H1 (cell line): ENCODE measurements at regions not wholly inside any gene's neighbourhood (a gene's known extent, or its start where the extent isn't known, plus 50 kb on each side); places are given as distances from the start of the nearest gene placed in this dataset.

Experiments
- CTCF ChIA-PET: fragments of 300-600 bp; sonication (Branson Sonifier 250); formaldehyde crosslinking; loops from one replicate; lab custom pipeline; 2021; ENCODE audit not compliant: partially characterized antibody; lab: Charles Lee
- POLR2A ChIA-PET: fragments of 300-600 bp; sonication (Branson Sonifier 250); formaldehyde crosslinking; loops from one replicate; lab custom pipeline; 2021; ENCODE audit warnings: inconsistent platforms; ENCODE audit not compliant: partially characterized antibody; lab: Charles Lee
- DNase-seq, 2 experiments: peaks; one replicate each; pipeline versions ENCODE4 v3.0.0 to v3.0.0-alpha.2; 2010 to 2022; ENCODE audit warnings: low spot score in 2 of 2, low read depth in 1 of 2, mixed read lengths in 1 of 2
- FAIRE-seq: peaks from 2 replicates; lab custom pipeline; 2011; peaks lifted over from hg19 to GRCh38; lab: Jason Lieb, UNC
- H2AFZ ChIP-seq: 2 replicates; pipeline ENCODE4 v1.8.1; 2012; ENCODE audit warnings: low read length, inconsistent platforms
- H2AK5ac ChIP-seq: 2 replicates; pipeline ENCODE4 v1.6.1; 2013; ENCODE audit warnings: low read depth, low read length
- H2BK120ac ChIP-seq: replicated peaks from 2 replicates; pipeline ENCODE3; 2013; ENCODE audit warnings: low read depth, low read length, inconsistent platforms
- H2BK12ac ChIP-seq: 2 replicates; pipeline ENCODE4 v1.6.1; 2013; ENCODE audit warnings: low read depth, low read length
- H2BK15ac ChIP-seq: 2 replicates; pipeline ENCODE4 v1.6.1; 2013; ENCODE audit warnings: low read length
- H2BK20ac ChIP-seq: 2 replicates; pipeline ENCODE4 v1.6.1; 2013; ENCODE audit warnings: low read length
- H2BK5ac ChIP-seq: 2 replicates; pipeline ENCODE4 v1.6.1; 2013; ENCODE audit warnings: low read depth, low read length
- H3K14ac ChIP-seq: 2 replicates; pipeline ENCODE4 v1.6.1; 2013; ENCODE audit warnings: inconsistent platforms; ENCODE audit not compliant: insufficient read length
- H3K18ac ChIP-seq: 2 replicates; pipeline ENCODE4 v1.6.1; 2013; ENCODE audit warnings: low read length; ENCODE audit errors: extremely low read depth
- H3K23ac ChIP-seq: 2 replicates; pipeline ENCODE4 v1.6.1; 2013; ENCODE audit warnings: inconsistent platforms; ENCODE audit not compliant: insufficient read length
- H3K23me2 ChIP-seq: 2 replicates; pipeline ENCODE4 v1.6.1; 2013; ENCODE audit warnings: low read depth, low read length
- H3K27ac ChIP-seq: 2 replicates; pipeline ENCODE4 v1.6.1; 2011; ENCODE audit warnings: low read depth, low read length, inconsistent platforms
- H3K27me3 ChIP-seq, 4 experiments: replicated peaks in 1 of 4; 1 replicate in 1 of 4; 2 replicates in 3 of 4; pipeline versions ENCODE4 v1.6.1 to v1.8.1; 2011 to 2013; ENCODE audit warnings: low read length in 3 of 4, mild to moderate bottlenecking in 3 of 4, inconsistent platforms in 2 of 4, mixed read lengths in 2 of 4, moderate library complexity in 1 of 4; ENCODE audit not compliant: control insufficient read depth in 3 of 4, insufficient read depth in 3 of 4; ENCODE audit errors: extremely low read depth in 1 of 4
- H3K36me3 ChIP-seq, 4 experiments: 2 replicates each; pipeline versions ENCODE4 v1.6.1 to v1.8.1; 2011 to 2013; ENCODE audit warnings: mild to moderate bottlenecking in 4 of 4, low read length in 3 of 4, moderate library complexity in 2 of 4, control low read depth in 1 of 4, inconsistent platforms in 1 of 4; ENCODE audit not compliant: insufficient read depth in 4 of 4, control insufficient read depth in 2 of 4
- H3K4ac ChIP-seq: replicated peaks from 2 replicates; pipeline ENCODE3; 2013; ENCODE audit warnings: low read length, low read depth, mixed read lengths, inconsistent platforms; ENCODE audit not compliant: insufficient read length
- H3K4me1 ChIP-seq, 4 experiments: replicated peaks in 1 of 4; 1 replicate in 1 of 4; 2 replicates in 3 of 4; pipeline versions ENCODE4 v1.6.1 to v1.8.1; 2011 to 2013; ENCODE audit warnings: low read length in 3 of 4, inconsistent platforms in 2 of 4, mixed read lengths in 1 of 4; ENCODE audit not compliant: insufficient read depth in 4 of 4, control insufficient read depth in 3 of 4
- H3K4me2 ChIP-seq, 2 experiments: 2 replicates each; pipeline versions ENCODE4 v1.6.1 to v1.8.1; 2011 to 2013; ENCODE audit warnings: low read depth in 2 of 2, low read length in 2 of 2, control low read depth in 1 of 2, inconsistent platforms in 1 of 2, mild to moderate bottlenecking in 1 of 2; ENCODE audit not compliant: insufficient read depth in 1 of 2
- H3K4me3 ChIP-seq, 4 experiments: fragments of 200-600, 300-600 bp in 1 of 4; sonication (generic), shearing (Covaris generic), sonication (Bioruptor Twin) in 1 of 4; 2 replicates each; pipeline versions ENCODE4 v1.5.1 to v1.8.1; 2011 to 2016; ENCODE audit warnings: low read length in 4 of 4, low read depth in 3 of 4, control low read depth in 2 of 4, inconsistent platforms in 2 of 4, mild to moderate bottlenecking in 2 of 4, mixed read lengths in 1 of 4, moderate library complexity in 1 of 4; ENCODE audit not compliant: insufficient read depth in 2 of 4; ENCODE audit errors: extremely low read depth in 1 of 4
- H3K56ac ChIP-seq: replicated peaks from 2 replicates; pipeline ENCODE3; 2013; ENCODE audit warnings: low read depth, mild to moderate bottlenecking, mixed read lengths, low read length, inconsistent platforms; ENCODE audit not compliant: insufficient read length
- H3K79me1 ChIP-seq: 2 replicates; pipeline ENCODE4 v1.6.1; 2013; ENCODE audit warnings: low read depth, low read length, control low read depth
- H3K79me2 ChIP-seq, 2 experiments: 2 replicates each; pipeline versions ENCODE4 v1.6.1 to v1.8.1; 2012 to 2013; ENCODE audit warnings: low read length in 2 of 2, mild to moderate bottlenecking in 2 of 2, inconsistent platforms in 1 of 2; ENCODE audit not compliant: insufficient read depth in 2 of 2, control insufficient read depth in 1 of 2
- H3K9ac ChIP-seq, 4 experiments: replicated peaks in 1 of 4; 1 replicate in 1 of 4; 2 replicates in 3 of 4; pipeline versions ENCODE4 v1.6.1 to v1.8.1; 2011 to 2013; ENCODE audit warnings: low read depth in 3 of 4, low read length in 3 of 4, control low read depth in 2 of 4, mild to moderate bottlenecking in 2 of 4, moderate library complexity in 2 of 4, inconsistent platforms in 1 of 4; ENCODE audit errors: extremely low read depth in 1 of 4
- H3K9me3 ChIP-seq, 2 experiments: 2 replicates each; pipeline versions ENCODE4 v1.6.1 to v1.8.1; 2012 to 2013; ENCODE audit warnings: mild to moderate bottlenecking in 2 of 2, moderate library complexity in 2 of 2, control low read depth in 1 of 2, inconsistent platforms in 1 of 2, low read depth in 1 of 2, low read length in 1 of 2, mixed read lengths in 1 of 2; ENCODE audit not compliant: insufficient read depth in 2 of 2
- H4K20me1 ChIP-seq, 2 experiments: replicated peaks in 1 of 2; 2 replicates each; pipeline versions ENCODE3 to v1.8.1; 2011 to 2013; ENCODE audit warnings: inconsistent platforms in 2 of 2, low read length in 2 of 2, mild to moderate bottlenecking in 1 of 2; ENCODE audit not compliant: insufficient read depth in 2 of 2, control insufficient read depth in 1 of 2
- H4K5ac ChIP-seq: 2 replicates; pipeline ENCODE4 v1.6.1; 2013; ENCODE audit warnings: low read length, low read depth, mixed read lengths, inconsistent platforms; ENCODE audit not compliant: insufficient read length
- H4K8ac ChIP-seq: 2 replicates; pipeline ENCODE4 v1.8.0; 2013; ENCODE audit warnings: mild to moderate bottlenecking, moderate library complexity, low read length, inconsistent platforms; ENCODE audit not compliant: insufficient read depth; ENCODE audit errors: extremely low read depth
- H4K91ac ChIP-seq: replicated peaks from 2 replicates; pipeline ENCODE3; 2013; ENCODE audit warnings: low read length, mixed read lengths, inconsistent platforms; ENCODE audit not compliant: insufficient read length
- BACH1 ChIP-seq: IDR thresholded peaks from 2 replicates; pipeline ENCODE4 v1.6.1; 2012; ENCODE audit warnings: low read length, improper control_type of control experiment
- EZH2 ChIP-seq: fragments of 200-600 bp; sonication (generic); IDR thresholded peaks from 2 replicates; pipeline ENCODE4 v1.7.1; 2012; ENCODE audit warnings: low read depth, mild to moderate bottlenecking, moderate library complexity, low read length, inconsistent platforms; ENCODE audit not compliant: severe bottlenecking
- GABPA ChIP-seq: IDR thresholded peaks from 2 replicates; pipeline ENCODE4 v1.6.1; 2011; ENCODE audit warnings: mild to moderate bottlenecking, low read length, moderate library complexity, borderline replicate concordance; ENCODE audit not compliant: insufficient read depth
- HDAC6 ChIP-seq: IDR thresholded peaks from one replicate; pipeline ENCODE4 v1.7.1; 2012; ENCODE audit warnings: low read depth, mild to moderate bottlenecking, inconsistent platforms, low read length, moderate library complexity
- RAD21 ChIP-seq, 2 experiments: IDR thresholded peaks in 1 of 2; conservative IDR thresholded peaks in 1 of 2; 2 replicates each; pipeline ENCODE4 v1.6.1; 2011; ENCODE audit warnings: low read depth in 2 of 2, low read length in 2 of 2, improper control_type of control experiment in 1 of 2, inconsistent platforms in 1 of 2, mild to moderate bottlenecking in 1 of 2, moderate library complexity in 1 of 2
- RFX5 ChIP-seq: IDR thresholded peaks from 2 replicates; pipeline ENCODE4 v1.6.1; 2011; ENCODE audit warnings: low read depth, low read length, improper control_type of control experiment, borderline replicate concordance
- RXRA ChIP-seq: IDR thresholded peaks from 2 replicates; pipeline ENCODE4 v1.6.1; 2011; ENCODE audit warnings: low read depth, mild to moderate bottlenecking, low read length, moderate library complexity; ENCODE audit not compliant: insufficient read depth
- SIN3A ChIP-seq, 2 experiments: IDR thresholded peaks in 1 of 2; conservative IDR thresholded peaks in 1 of 2; 2 replicates each; pipeline ENCODE4 v1.6.1; 2011 to 2012; ENCODE audit warnings: low read length in 2 of 2, improper control_type of control experiment in 1 of 2, low read depth in 1 of 2, mild to moderate bottlenecking in 1 of 2
- SIRT6 ChIP-seq: IDR thresholded peaks from one replicate; pipeline ENCODE4 v1.7.1; 2012; ENCODE audit warnings: low read length, inconsistent platforms
- SP1 ChIP-seq: IDR thresholded peaks from 2 replicates; pipeline ENCODE4 v1.6.1; 2011; ENCODE audit warnings: low read depth, low read length
- TAF1 ChIP-seq: IDR thresholded peaks from 2 replicates; pipeline ENCODE4 v1.6.1; 2011; ENCODE audit warnings: mild to moderate bottlenecking, low read depth, low read length
- TCF12 ChIP-seq: IDR thresholded peaks from 2 replicates; pipeline ENCODE4 v1.6.1; 2011; ENCODE audit warnings: low read depth, mild to moderate bottlenecking, low read length
- YY1 ChIP-seq: IDR thresholded peaks from 2 replicates; pipeline ENCODE4 v1.6.1; 2011; ENCODE audit warnings: low read depth, mild to moderate bottlenecking, low read length
- WGBS, 2 experiments: shearing (Covaris generic) in 1 of 2; methylation state at CpG; one replicate each; pipeline versions ENCODE4 v1.1.6 to v1.1.7; 2013 to 2015; ENCODE audit warnings: low lambda C conversion rate in 2 of 2, mixed read lengths in 2 of 2, inconsistent platforms in 1 of 2, low coverage in 1 of 2, missing lambda C conversion rate in 1 of 2; ENCODE audit not compliant: insufficient replicate concordance in 2 of 2, insufficient coverage in 1 of 2, insufficient read length in 1 of 2; ENCODE audit errors: extremely low coverage in 1 of 2, missing lambda C conversion rate in 1 of 2; 5-methylcytosine and 5-hydroxymethylcytosine counted together
- TF ChIP-seq, protein P1 (sequence below): IDR thresholded peaks from 2 replicates; pipeline ENCODE4 v1.6.1; 2012; ENCODE audit warnings: inconsistent platforms

GRCh38 chr20:63134201-63134612 is 81.7 kb downstream of the YTHDF1 start:
- 87% methylated on average over 13 of the region's 19 CpGs; no CpG with 5 or more reads in 1 of the 2 experiments for WGBS, 2 experiments
- no peak overlapping the region for H3K4me3 ChIP-seq
- H3K27ac ChIP-seq: no peak overlapping the region
- peak overlapping the region; percentile 48; the same call in 1 of the 2 replicates for H3K18ac ChIP-seq
- H3K23ac ChIP-seq: no peak overlapping the region
- no peak overlapping the region for H2BK5ac ChIP-seq
- H4K8ac ChIP-seq: no peak overlapping the region
- H3K9me3 ChIP-seq: no peaks in the 10 kb centered on the region
- no peaks in the 10 kb centered on the region for H3K36me3 ChIP-seq
- H2BK15ac ChIP-seq: no peak overlapping the region
- H3K27me3 ChIP-seq: no peaks in the 10 kb centered on the region; a peak in 1 of 7 replicates
- H3K79me1 ChIP-seq: no peaks in the 10 kb centered on the region
- no peak overlapping the region for H3K4ac ChIP-seq
- no peak overlapping the region for H3K4me2 ChIP-seq
- DNase-seq: no peak
- peaks cover 0 to 15% (median 2%) of the 10 kb centered on the region in 4 experiments; a peak in 4 of 7 replicates for H3K4me1 ChIP-seq
- H2AFZ ChIP-seq: no peak overlapping the region
- no peak overlapping the region for H2BK12ac ChIP-seq
- no peak for FAIRE-seq
- H3K14ac ChIP-seq: no peak overlapping the region
- H2AK5ac ChIP-seq: no peak overlapping the region
- no peaks in the 10 kb centered on the region for H4K20me1 ChIP-seq
- POLR2A ChIA-PET: no interaction called here
- no peak overlapping the region for H4K5ac ChIP-seq
- 0 out of 2 replicates have a peak, but pooled peaks cover 1% of the 10 kb centered on the region for H3K23me2 ChIP-seq
- CTCF ChIA-PET: interaction anchor here (0.9 to 1.6 kb wide), 2 partner anchors 9 to 49 kb away, joined by 3 to 6 read pairs; no protein-coding TSS in a partner anchor
- no peak overlapping the region for H4K91ac ChIP-seq
- TF ChIP-seq GABPA: no peak
- TF ChIP-seq RAD21 (IDR thresholded peaks at IDR 0.05 in 1 of 2, conservative IDR thresholded peaks at IDR 0.05 in 1 of 2; ENCODE audit: low read depth in 2 of 2, low read length in 2 of 2): no peak
- TF ChIP-seq, protein P1, sequence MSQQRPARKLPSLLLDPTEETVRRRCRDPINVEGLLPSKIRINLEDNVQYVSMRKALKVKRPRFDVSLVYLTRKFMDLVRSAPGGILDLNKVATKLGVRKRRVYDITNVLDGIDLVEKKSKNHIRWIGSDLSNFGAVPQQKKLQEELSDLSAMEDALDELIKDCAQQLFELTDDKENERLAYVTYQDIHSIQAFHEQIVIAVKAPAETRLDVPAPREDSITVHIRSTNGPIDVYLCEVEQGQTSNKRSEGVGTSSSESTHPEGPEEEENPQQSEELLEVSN: no peak
- no peak for TF ChIP-seq SP1
- TF ChIP-seq TAF1: no peak
- TF ChIP-seq BACH1: no peak
- TF ChIP-seq EZH2: no peak
- TF ChIP-seq TCF12: no peak
- TF ChIP-seq HDAC6: no peak
- no peak for TF ChIP-seq RFX5
- no peak for TF ChIP-seq YY1
- TF ChIP-seq RXRA: no peak
- no peak for TF ChIP-seq SIN3A (conservative IDR thresholded peaks at IDR 0.05 in 1 of 2, IDR thresholded peaks at IDR 0.05 in 1 of 2; ENCODE audit: low read depth in 1 of 2, low read length in 2 of 2)
- TF ChIP-seq SIRT6: no peak
- TF ChIP-seq, all 59 proteins: peak for 0
- Histone ChIP-seq H3K56ac (no peak overlapping the region), H3K79me2 (no peaks in the 10 kb centered on the region), H3K9ac (no peak overlapping the region), H2BK120ac (no peak overlapping the region), H2BK20ac (no peak overlapping the region)
